NCI-H1092 (cell line): ENCODE measurements at regions not wholly inside any gene's neighbourhood (a gene's known extent, or its start where the extent isn't known, plus 50 kb on each side); places are given as distances from the start of the nearest gene placed in this dataset.

Experiments
- DNase-seq: peaks from one replicate; lab custom pipeline; 2025; lab: John Stamatoyannopoulos, UW

GRCh38 chr5:167820101-167820990 is 471.1 kb upstream of the WWC1 start:
- no peak for DNase-seq

- no peak for DNase-seq
Observed at GRCh38 chr5:167821151-167821550, 470.3 kb upstream of the WWC1 start.

GRCh38 chr5:167821669-167822068 is 469.8 kb upstream of the WWC1 start:
- no peak for DNase-seq

GRCh38 chr5:167822241-167822640 is 469.2 kb upstream of the WWC1 start:
- DNase-seq = no peak

GRCh38 chr5:167823405-167823804 is 468.0 kb upstream of the WWC1 start:
- no peak for DNase-seq

- no peak for DNase-seq
Observed at GRCh38 chr5:167827766-167828165, 463.7 kb upstream of the WWC1 start.

GRCh38 chr5:167831754-167832504 is 459.5 kb upstream of the WWC1 start:
- no peak for DNase-seq

- no peak for DNase-seq
Observed at GRCh38 chr5:167832609-167833008, 458.8 kb upstream of the WWC1 start.

GRCh38 chr5:167833456-167833855 is 458.0 kb upstream of the WWC1 start:
- no peak for DNase-seq

- DNase-seq = no peak
Observed at GRCh38 chr5:167835146-167835545, 456.3 kb upstream of the WWC1 start.

GRCh38 chr5:167837127-167837526 is 454.3 kb upstream of the WWC1 start:
- no peak for DNase-seq

GRCh38 chr5:167839065-167839464 is 452.4 kb upstream of the WWC1 start:
- no peak for DNase-seq

- DNase-seq = no peak
Observed at GRCh38 chr5:167840527-167841130, 450.8 kb upstream of the WWC1 start.

GRCh38 chr5:167843881-167844572 is 447.4 kb upstream of the WWC1 start:
- no peak for DNase-seq

GRCh38 chr5:167845952-167846351 is 445.5 kb upstream of the WWC1 start:
- DNase-seq = no peak

- no peak for DNase-seq
Observed at GRCh38 chr5:167849874-167850273, 441.6 kb upstream of the WWC1 start.

- DNase-seq = no peak
Observed at GRCh38 chr5:167850911-167851310, 440.5 kb upstream of the WWC1 start.

- no peak for DNase-seq
Observed at GRCh38 chr5:167851416-167851815, 440.0 kb upstream of the WWC1 start.

GRCh38 chr5:167852515-167852914 is 438.9 kb upstream of the WWC1 start:
- no peak for DNase-seq

- DNase-seq = no peak
Observed at GRCh38 chr5:167853421-167853820, 438.0 kb upstream of the WWC1 start.

GRCh38 chr5:167855818-167856217 is 435.6 kb upstream of the WWC1 start:
- DNase-seq = no peak

- no peak for DNase-seq
Observed at GRCh38 chr5:167857321-167857720, 434.1 kb upstream of the WWC1 start.
